Trophoblast cell (in vitro differentiated cells and primary cell): ENCODE measurements at regions not wholly inside any gene's neighbourhood (a gene's known extent, or its start where the extent isn't known, plus 50 kb on each side); places are given as distances from the start of the nearest gene placed in this dataset.
"Not testable (repeated sequence)": the region's sequence is repeated elsewhere in the genome, so short reads cannot be mapped to it uniquely, and the experiment has no call there.

Source experiments
- DNase-seq, 2 donors: peaks; one replicate each; pipeline ENCODE4 v3.0.0-alpha.2; 2016
- H2AFZ ChIP-seq: 2 replicates; pipeline ENCODE4 v1.6.1; 2013; ENCODE audit warnings: low read length, moderate library complexity, mild to moderate bottlenecking; ENCODE audit not compliant: insufficient read depth, poor library complexity
- H2AK5ac ChIP-seq: 2 replicates; pipeline ENCODE4 v1.6.1; 2013; ENCODE audit warnings: mild to moderate bottlenecking, low read length
- H2BK120ac ChIP-seq: 2 replicates; pipeline ENCODE4 v1.6.1; 2013; ENCODE audit warnings: low read length, mild to moderate bottlenecking, moderate library complexity; ENCODE audit not compliant: insufficient read depth, poor library complexity
- H2BK12ac ChIP-seq: 2 replicates; pipeline ENCODE4 v1.6.1; 2013; ENCODE audit warnings: mild to moderate bottlenecking, low read length, moderate library complexity
- H2BK5ac ChIP-seq: 2 replicates; pipeline ENCODE4 v1.6.1; 2013; ENCODE audit warnings: low read length, low read depth, moderate library complexity, mild to moderate bottlenecking; ENCODE audit not compliant: poor library complexity
- H3K14ac ChIP-seq: 2 replicates; pipeline ENCODE4 v1.6.1; 2013; ENCODE audit warnings: mild to moderate bottlenecking, low read length
- H3K18ac ChIP-seq: 2 replicates; pipeline ENCODE4 v1.6.1; 2013; ENCODE audit warnings: mild to moderate bottlenecking, low read length
- H3K23ac ChIP-seq: 2 replicates; pipeline ENCODE4 v1.6.1; 2013; ENCODE audit warnings: low read length
- H3K27ac ChIP-seq: 2 replicates; pipeline ENCODE4 v1.5.1; 2013; ENCODE audit warnings: low read depth, mild to moderate bottlenecking, inconsistent platforms, low read length, moderate library complexity
- H3K27me3 ChIP-seq: 2 replicates; pipeline ENCODE4 v1.6.1; 2013; ENCODE audit warnings: inconsistent platforms, mild to moderate bottlenecking, low read length, moderate library complexity; ENCODE audit not compliant: insufficient read depth
- H3K36me3 ChIP-seq, 2 experiments: 1 replicate in 1 of 2; 2 replicates in 1 of 2; pipeline ENCODE4 v1.6.1; 2013; ENCODE audit warnings: low read length in 2 of 2, mild to moderate bottlenecking in 2 of 2, moderate library complexity in 1 of 2; ENCODE audit not compliant: insufficient read depth in 2 of 2, control insufficient read depth in 1 of 2
- H3K4ac ChIP-seq: 2 replicates; pipeline ENCODE4 v1.6.1; 2013; ENCODE audit warnings: low read depth, mild to moderate bottlenecking, low read length, moderate library complexity
- H3K4me1 ChIP-seq, 2 experiments: 1 replicate in 1 of 2; 2 replicates in 1 of 2; pipeline ENCODE4 v1.6.1; 2013; ENCODE audit warnings: low read length in 2 of 2, mild to moderate bottlenecking in 2 of 2, moderate library complexity in 1 of 2; ENCODE audit not compliant: insufficient read depth in 2 of 2, control insufficient read depth in 1 of 2
- H3K4me2 ChIP-seq: 2 replicates; pipeline ENCODE4 v1.6.1; 2013; ENCODE audit warnings: inconsistent platforms, mild to moderate bottlenecking, low read length, moderate library complexity
- H3K4me3 ChIP-seq: 2 replicates; pipeline ENCODE4 v1.5.1; 2013; ENCODE audit warnings: mild to moderate bottlenecking, low read depth, low read length, inconsistent platforms
- H3K79me1 ChIP-seq: one replicate; pipeline ENCODE4 v1.6.1; 2013; ENCODE audit warnings: low read length
- H3K79me2 ChIP-seq: 2 replicates; pipeline ENCODE4 v1.6.1; 2013; ENCODE audit warnings: low read length, mild to moderate bottlenecking; ENCODE audit not compliant: control insufficient read depth, insufficient read depth, poor library complexity
- H3K9ac ChIP-seq: 2 replicates; pipeline ENCODE4 v1.6.1; 2013; ENCODE audit warnings: mild to moderate bottlenecking, low read length
- H3K9me3 ChIP-seq: 2 replicates; pipeline ENCODE4 v1.6.1; 2013; ENCODE audit warnings: low read depth, mild to moderate bottlenecking, control low read depth, inconsistent platforms, low read length; ENCODE audit not compliant: insufficient read depth
- H4K12ac ChIP-seq: 2 replicates; pipeline ENCODE4 v1.6.1; 2013; ENCODE audit warnings: low read depth, mild to moderate bottlenecking, low read length, moderate library complexity
- H4K8ac ChIP-seq: 2 replicates; pipeline ENCODE4 v1.6.1; 2013; ENCODE audit warnings: low read depth, mild to moderate bottlenecking, low read length, moderate library complexity
- H4K91ac ChIP-seq: one replicate; pipeline ENCODE4 v1.6.1; 2013; ENCODE audit warnings: low read depth, mild to moderate bottlenecking, low read length, moderate library complexity
- WGBS: extraction: QIAGEN DNeasy Blood & Tissue Kit; methylation state at CpG from one replicate; pipeline ENCODE4 v1.1.7; 2013; ENCODE audit warnings: missing lambda C conversion rate; ENCODE audit not compliant: insufficient read length, insufficient coverage; ENCODE audit errors: extremely low coverage; 5-methylcytosine and 5-hydroxymethylcytosine counted together

GRCh38 chr6:80962382-80962781, 790.1 kb downstream of the TENT5A start:
- no peak overlapping the region for H2AFZ ChIP-seq
- no peak overlapping the region for H4K12ac ChIP-seq
- H3K9ac ChIP-seq: no peak overlapping the region
- H3K23ac ChIP-seq: no peak overlapping the region
- H3K79me2 ChIP-seq: no peaks in the 10 kb centered on the region
- H3K4me2 ChIP-seq: no peak overlapping the region
- H4K91ac ChIP-seq: no peak overlapping the region
- peak; percentile 5 to 78 for DNase-seq
- no peak overlapping the region for H2BK120ac ChIP-seq
- H3K4ac ChIP-seq: no peak overlapping the region
- H2AK5ac ChIP-seq: no peak overlapping the region
- H3K4me1 ChIP-seq: no peaks in the 10 kb centered on the region
- H3K36me3 ChIP-seq: no peaks in the 10 kb centered on the region
- H2BK12ac ChIP-seq: no peak overlapping the region
- no peak overlapping the region for H4K8ac ChIP-seq
- no peaks in the 10 kb centered on the region for H3K9me3 ChIP-seq
- no peak overlapping the region for H3K18ac ChIP-seq
- no peak overlapping the region for H3K14ac ChIP-seq
- H3K27me3 ChIP-seq: no peaks in the 10 kb centered on the region
- H3K79me1 ChIP-seq: no peaks in the 10 kb centered on the region
- no peak overlapping the region for H3K4me3 ChIP-seq
- H2BK5ac ChIP-seq: no peak overlapping the region
- H3K27ac ChIP-seq: no peak overlapping the region

GRCh38 chr6:80961166-80961565, 791.3 kb downstream of the TENT5A start:
- H4K12ac ChIP-seq: no peak overlapping the region
- H3K4ac ChIP-seq: no peak overlapping the region
- H2BK5ac ChIP-seq: no peak overlapping the region
- H3K18ac ChIP-seq: no peak overlapping the region
- no peak overlapping the region for H3K14ac ChIP-seq
- H2AK5ac ChIP-seq: no peak overlapping the region
- no peak overlapping the region for H3K4me2 ChIP-seq
- no peaks in the 10 kb centered on the region for H3K79me2 ChIP-seq
- no peak overlapping the region for H4K8ac ChIP-seq
- no peak overlapping the region for H3K23ac ChIP-seq
- H3K4me3 ChIP-seq: no peak overlapping the region
- no peak overlapping the region for H3K9ac ChIP-seq
- H4K91ac ChIP-seq: no peak overlapping the region
- WGBS: no CpG with 5 or more reads among the region's 3 CpGs
- H3K36me3 ChIP-seq: no peaks in the 10 kb centered on the region
- H3K79me1 ChIP-seq: no peaks in the 10 kb centered on the region
- DNase-seq: no peak
- H3K9me3 ChIP-seq: no peaks in the 10 kb centered on the region
- H3K27me3 ChIP-seq: no peaks in the 10 kb centered on the region
- H2BK12ac ChIP-seq: no peak overlapping the region
- no peak overlapping the region for H2BK120ac ChIP-seq
- H2AFZ ChIP-seq: no peak overlapping the region
- H3K4me1 ChIP-seq: no peaks in the 10 kb centered on the region
- H3K27ac ChIP-seq: no peak overlapping the region

- no peaks in the 10 kb centered on the region for H3K27me3 ChIP-seq
- H3K9ac ChIP-seq: no peak overlapping the region
- no peak overlapping the region for H2BK120ac ChIP-seq
- no peaks in the 10 kb centered on the region for H3K36me3 ChIP-seq
- no peak overlapping the region for H3K4me2 ChIP-seq
- no peaks in the 10 kb centered on the region for H3K4me1 ChIP-seq
- H4K91ac ChIP-seq: no peak overlapping the region
- H3K79me1 ChIP-seq: no peaks in the 10 kb centered on the region
- H3K14ac ChIP-seq: no peak overlapping the region
- DNase-seq: no peak
- no peak overlapping the region for H3K23ac ChIP-seq
- no peak overlapping the region for H2AK5ac ChIP-seq
- H3K79me2 ChIP-seq: no peaks in the 10 kb centered on the region
- no peak overlapping the region for H2BK12ac ChIP-seq
- H3K27ac ChIP-seq: no peak overlapping the region
- H4K8ac ChIP-seq: no peak overlapping the region
- H3K9me3 ChIP-seq: no peaks in the 10 kb centered on the region
- no peak overlapping the region for H2BK5ac ChIP-seq
- no peak overlapping the region for H2AFZ ChIP-seq
- no peak overlapping the region for H3K4ac ChIP-seq
- H4K12ac ChIP-seq: no peak overlapping the region
- H3K18ac ChIP-seq: no peak overlapping the region
- WGBS: no CpG with 5 or more reads among the region's 1 CpG
- no peak overlapping the region for H3K4me3 ChIP-seq
These were observed 793.4 kb downstream of the TENT5A start for GRCh38 chr6:80959034-80959433.

GRCh38 chr6:80956898-80957297, 795.6 kb downstream of the TENT5A start:
- H2AFZ ChIP-seq: no peak overlapping the region
- no peak for DNase-seq
- no peak overlapping the region for H3K14ac ChIP-seq
- H2BK12ac ChIP-seq: no peak overlapping the region
- H3K27me3 ChIP-seq: no peaks in the 10 kb centered on the region
- no peak overlapping the region for H3K9ac ChIP-seq
- WGBS: no CpG with 5 or more reads among the region's 1 CpG
- no peaks in the 10 kb centered on the region for H3K79me1 ChIP-seq
- H3K4me3 ChIP-seq: no peak overlapping the region
- no peak overlapping the region for H2BK5ac ChIP-seq
- no peaks in the 10 kb centered on the region for H3K4me1 ChIP-seq
- H3K27ac ChIP-seq: no peak overlapping the region
- no peak overlapping the region for H3K4me2 ChIP-seq
- H3K23ac ChIP-seq: no peak overlapping the region
- H2BK120ac ChIP-seq: no peak overlapping the region
- H3K36me3 ChIP-seq: no peaks in the 10 kb centered on the region
- H4K12ac ChIP-seq: no peak overlapping the region
- no peak overlapping the region for H4K8ac ChIP-seq
- no peak overlapping the region for H3K4ac ChIP-seq
- H3K79me2 ChIP-seq: no peaks in the 10 kb centered on the region
- no peak overlapping the region for H3K18ac ChIP-seq
- no peak overlapping the region for H4K91ac ChIP-seq
- H2AK5ac ChIP-seq: no peak overlapping the region
- H3K9me3 ChIP-seq: no peaks in the 10 kb centered on the region

GRCh38 chr6:80952479-80952878, 800.0 kb downstream of the TENT5A start:
- not testable (repeated sequence) for H2BK5ac ChIP-seq, H3K4me1 ChIP-seq, H2BK120ac ChIP-seq, H3K9ac ChIP-seq, H3K79me2 ChIP-seq, H4K12ac ChIP-seq, H2AK5ac ChIP-seq, H3K14ac ChIP-seq, H3K27me3 ChIP-seq, H2BK12ac ChIP-seq, H2AFZ ChIP-seq, H3K27ac ChIP-seq, H3K4me2 ChIP-seq, H4K91ac ChIP-seq, H3K4ac ChIP-seq, H3K79me1 ChIP-seq, H3K36me3 ChIP-seq, H4K8ac ChIP-seq, H3K18ac ChIP-seq, H3K9me3 ChIP-seq, H3K4me3 ChIP-seq, H3K23ac ChIP-seq, DNase-seq
- WGBS: no CpG with 5 or more reads among the region's 2 CpGs
